SK-N-SH treated with all-trans-retinoic acid at 6 μM for 48 hours (cell line): ENCODE measurements at regions not wholly inside any gene's neighbourhood (a gene's known extent, or its start where the extent isn't known, plus 50 kb on each side); places are given as distances from the start of the nearest gene placed in this dataset.

Experiments used
- ATAC-seq: fragments of 200-7000 bp; cut with Tn5 transposase; 3 replicates; pipeline ENCODE4 v1.9.1; 2020; ENCODE audit warnings: mild to moderate bottlenecking, moderate library complexity
- CSDC2 ChIP-seq: fragments of 250-450 bp; sonication (Bioruptor Pico); IDR thresholded peaks from 2 replicates; pipeline ENCODE4 v1.5.0; 2020; ENCODE audit warnings: mild to moderate bottlenecking, moderate library complexity
- GLIS3 ChIP-seq: fragments of 250-450 bp; sonication (Bioruptor Pico); IDR thresholded peaks from 2 replicates; pipeline ENCODE4 v1.5.0; 2020; ENCODE audit warnings: mild to moderate bottlenecking, moderate library complexity
- ISL1 ChIP-seq: fragments of 250-450 bp; sonication (Bioruptor Pico); IDR thresholded peaks from 2 replicates; pipeline ENCODE4 v2.1.2; 2022; ENCODE audit warnings: mild to moderate bottlenecking, moderate library complexity
- OSR1 ChIP-seq: fragments of 250-450 bp; sonication (Bioruptor Pico); IDR thresholded peaks from 2 replicates; pipeline ENCODE4 v1.8.0; 2022; ENCODE audit warnings: moderate library complexity, mild to moderate bottlenecking, inconsistent platforms
- RARB ChIP-seq: fragments of 250-450 bp; sonication (Bioruptor Pico); IDR thresholded peaks from 2 replicates; pipeline ENCODE4 v1.8.0; 2021; ENCODE audit warnings: mild to moderate bottlenecking, moderate library complexity
- SNAI2 ChIP-seq: fragments of 250-450 bp; sonication (Bioruptor Pico); IDR thresholded peaks from 2 replicates; pipeline ENCODE4 v1.5.0; 2020; ENCODE audit warnings: mild to moderate bottlenecking, moderate library complexity
- TCF4 ChIP-seq: fragments of 250-450 bp; sonication (Bioruptor Pico); IDR thresholded peaks from 2 replicates; pipeline ENCODE4 v1.8.0; 2021; ENCODE audit warnings: mild to moderate bottlenecking, moderate library complexity, borderline replicate concordance
- TOX ChIP-seq: fragments of 250-450 bp; sonication (Bioruptor Pico); IDR thresholded peaks from 2 replicates; pipeline ENCODE4 v1.8.0; 2021; ENCODE audit warnings: mild to moderate bottlenecking, moderate library complexity, borderline replicate concordance
- ZFP30 ChIP-seq: fragments of 450-650 bp; formaldehyde crosslinking; IDR thresholded peaks from 2 replicates; pipeline ENCODE4 v1.5.0; 2022; ENCODE audit warnings: mild to moderate bottlenecking, moderate library complexity
- ZNF565 ChIP-seq: fragments of 450-650 bp; formaldehyde crosslinking; conservative IDR thresholded peaks from 2 replicates; pipeline ENCODE4 v1.5.0; 2020; ENCODE audit warnings: low read depth, mild to moderate bottlenecking, moderate library complexity
- ZNF70 ChIP-seq: fragments of 450-650 bp; formaldehyde crosslinking; IDR thresholded peaks from 2 replicates; pipeline ENCODE4 v1.5.0; 2020; ENCODE audit warnings: mild to moderate bottlenecking, moderate library complexity
- ZNF8 ChIP-seq: fragments of 450-650 bp; formaldehyde crosslinking; IDR thresholded peaks from 2 replicates; pipeline ENCODE4 v1.5.0; 2020; ENCODE audit warnings: mild to moderate bottlenecking, moderate library complexity
- TF ChIP-seq, protein P1 (sequence below): fragments of 250-450 bp; sonication (Bioruptor Pico); IDR thresholded peaks from 2 replicates; pipeline ENCODE4 v1.5.1; 2021; ENCODE audit warnings: mild to moderate bottlenecking, moderate library complexity
- TF ChIP-seq, protein P2 (sequence below): fragments of 250-450 bp; sonication (Bioruptor Pico); IDR thresholded peaks from 2 replicates; pipeline ENCODE4 v1.8.0; 2021; ENCODE audit warnings: low read depth, mild to moderate bottlenecking, moderate library complexity, borderline replicate concordance
- TF ChIP-seq, protein P3 (sequence below): fragments of 250-450 bp; sonication (Bioruptor Pico); IDR thresholded peaks from 2 replicates; pipeline ENCODE4 v1.5.0; 2020; ENCODE audit warnings: mild to moderate bottlenecking, moderate library complexity
- TF ChIP-seq, protein P4 (sequence below): fragments of 250-450 bp; sonication (Bioruptor Pico); IDR thresholded peaks from 2 replicates; pipeline ENCODE4 v1.8.0; 2020; ENCODE audit warnings: mild to moderate bottlenecking, moderate library complexity, borderline replicate concordance

DNA sequence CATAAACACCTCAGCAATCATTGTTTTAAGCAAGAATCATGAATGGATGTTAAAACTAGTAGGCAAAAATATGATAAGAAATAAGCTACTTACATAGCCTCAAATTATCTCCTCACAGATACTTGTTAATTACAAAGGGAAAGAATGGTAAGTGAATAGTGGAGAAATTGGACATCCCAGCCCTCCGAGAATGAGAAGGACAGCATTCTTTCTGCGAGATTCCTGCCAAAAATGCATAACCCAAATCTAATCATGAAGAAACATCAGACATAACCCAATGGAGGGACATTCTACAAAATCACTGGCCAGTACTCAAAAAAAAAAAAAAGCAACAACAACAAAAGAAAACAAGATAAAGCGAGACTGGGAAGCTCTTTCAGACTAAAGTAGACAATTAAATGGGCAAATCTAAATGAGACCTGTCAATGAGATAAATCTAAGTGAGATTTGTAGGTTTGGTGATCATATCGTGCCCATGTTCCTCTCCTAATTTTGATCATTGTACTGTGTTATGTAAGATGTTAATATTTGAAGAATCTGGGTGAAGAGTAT, 57.9 kb upstream of the GLI2 start:
- ATAC-seq: no peak
- TF ChIP-seq SNAI2 (no peak), TCF4 (CRISPR knock-in tag) (no peak), OSR1 (no peak), ZNF70 (CRISPR knock-in tag) (no peak), TOX (CRISPR knock-in tag) (no peak), ZNF565 (CRISPR knock-in tag) (no peak), ISL1 (CRISPR knock-in tag) (peak; percentile 54; the same call in 1 of the 2 replicates), RARB (CRISPR knock-in tag) (no peak), GLIS3 (CRISPR knock-in tag) (no peak)
- TF ChIP-seq, protein P1, sequence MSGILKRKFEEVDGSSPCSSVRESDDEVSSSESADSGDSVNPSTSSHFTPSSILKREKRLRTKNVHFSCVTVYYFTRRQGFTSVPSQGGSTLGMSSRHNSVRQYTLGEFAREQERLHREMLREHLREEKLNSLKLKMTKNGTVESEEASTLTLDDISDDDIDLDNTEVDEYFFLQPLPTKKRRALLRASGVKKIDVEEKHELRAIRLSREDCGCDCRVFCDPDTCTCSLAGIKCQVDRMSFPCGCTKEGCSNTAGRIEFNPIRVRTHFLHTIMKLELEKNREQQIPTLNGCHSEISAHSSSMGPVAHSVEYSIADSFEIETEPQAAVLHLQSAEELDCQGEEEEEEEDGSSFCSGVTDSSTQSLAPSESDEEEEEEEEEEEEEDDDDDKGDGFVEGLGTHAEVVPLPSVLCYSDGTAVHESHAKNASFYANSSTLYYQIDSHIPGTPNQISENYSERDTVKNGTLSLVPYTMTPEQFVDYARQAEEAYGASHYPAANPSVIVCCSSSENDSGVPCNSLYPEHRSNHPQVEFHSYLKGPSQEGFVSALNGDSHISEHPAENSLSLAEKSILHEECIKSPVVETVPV (CRISPR knock-in tag): no peak
- TF ChIP-seq, protein P2, sequence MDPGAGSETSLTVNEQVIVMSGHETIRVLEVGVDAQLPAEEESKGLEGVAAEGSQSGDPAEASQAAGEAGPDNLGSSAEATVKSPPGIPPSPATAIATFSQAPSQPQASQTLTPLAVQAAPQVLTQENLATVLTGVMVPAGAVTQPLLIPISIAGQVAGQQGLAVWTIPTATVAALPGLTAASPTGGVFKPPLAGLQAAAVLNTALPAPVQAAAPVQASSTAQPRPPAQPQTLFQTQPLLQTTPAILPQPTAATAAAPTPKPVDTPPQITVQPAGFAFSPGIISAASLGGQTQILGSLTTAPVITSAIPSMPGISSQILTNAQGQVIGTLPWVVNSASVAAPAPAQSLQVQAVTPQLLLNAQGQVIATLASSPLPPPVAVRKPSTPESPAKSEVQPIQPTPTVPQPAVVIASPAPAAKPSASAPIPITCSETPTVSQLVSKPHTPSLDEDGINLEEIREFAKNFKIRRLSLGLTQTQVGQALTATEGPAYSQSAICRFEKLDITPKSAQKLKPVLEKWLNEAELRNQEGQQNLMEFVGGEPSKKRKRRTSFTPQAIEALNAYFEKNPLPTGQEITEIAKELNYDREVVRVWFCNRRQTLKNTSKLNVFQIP: no peak
- TF ChIP-seq, protein P3, sequence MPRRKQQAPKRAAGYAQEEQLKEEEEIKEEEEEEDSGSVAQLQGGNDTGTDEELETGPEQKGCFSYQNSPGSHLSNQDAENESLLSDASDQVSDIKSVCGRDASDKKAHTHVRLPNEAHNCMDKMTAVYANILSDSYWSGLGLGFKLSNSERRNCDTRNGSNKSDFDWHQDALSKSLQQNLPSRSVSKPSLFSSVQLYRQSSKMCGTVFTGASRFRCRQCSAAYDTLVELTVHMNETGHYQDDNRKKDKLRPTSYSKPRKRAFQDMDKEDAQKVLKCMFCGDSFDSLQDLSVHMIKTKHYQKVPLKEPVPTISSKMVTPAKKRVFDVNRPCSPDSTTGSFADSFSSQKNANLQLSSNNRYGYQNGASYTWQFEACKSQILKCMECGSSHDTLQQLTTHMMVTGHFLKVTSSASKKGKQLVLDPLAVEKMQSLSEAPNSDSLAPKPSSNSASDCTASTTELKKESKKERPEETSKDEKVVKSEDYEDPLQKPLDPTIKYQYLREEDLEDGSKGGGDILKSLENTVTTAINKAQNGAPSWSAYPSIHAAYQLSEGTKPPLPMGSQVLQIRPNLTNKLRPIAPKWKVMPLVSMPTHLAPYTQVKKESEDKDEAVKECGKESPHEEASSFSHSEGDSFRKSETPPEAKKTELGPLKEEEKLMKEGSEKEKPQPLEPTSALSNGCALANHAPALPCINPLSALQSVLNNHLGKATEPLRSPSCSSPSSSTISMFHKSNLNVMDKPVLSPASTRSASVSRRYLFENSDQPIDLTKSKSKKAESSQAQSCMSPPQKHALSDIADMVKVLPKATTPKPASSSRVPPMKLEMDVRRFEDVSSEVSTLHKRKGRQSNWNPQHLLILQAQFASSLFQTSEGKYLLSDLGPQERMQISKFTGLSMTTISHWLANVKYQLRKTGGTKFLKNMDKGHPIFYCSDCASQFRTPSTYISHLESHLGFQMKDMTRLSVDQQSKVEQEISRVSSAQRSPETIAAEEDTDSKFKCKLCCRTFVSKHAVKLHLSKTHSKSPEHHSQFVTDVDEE: 0 out of 2 replicates have a peak, but pooled peaks have one; percentile 16
- TF ChIP-seq, all 23 proteins: peak for 2

DNA sequence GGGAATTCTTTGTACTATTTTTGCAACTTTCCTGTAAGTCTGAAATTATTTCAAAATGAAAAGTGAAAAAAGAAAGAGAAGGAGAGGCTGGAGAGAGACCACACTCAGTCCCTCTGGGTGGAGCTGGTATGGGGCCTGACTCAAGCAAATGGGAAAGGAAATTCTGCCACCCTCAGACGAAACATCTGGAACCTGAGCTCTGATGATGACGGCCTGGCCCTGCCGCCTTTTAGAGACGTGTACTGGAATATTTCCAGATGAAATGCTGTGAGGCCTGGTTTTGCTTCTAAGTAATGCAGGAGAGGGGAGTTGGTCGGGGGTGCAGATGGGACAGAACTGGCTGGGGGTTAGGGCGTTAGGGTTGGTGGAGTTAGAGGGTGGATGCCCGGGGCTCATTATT, 57.4 kb upstream of the GLI2 start:
- ATAC-seq: no peak
- TF ChIP-seq RARB (CRISPR knock-in tag) (no peak), TCF4 (CRISPR knock-in tag) (0 out of 2 replicates have a peak, but pooled peaks have one; percentile 29)
- TF ChIP-seq, protein P4, sequence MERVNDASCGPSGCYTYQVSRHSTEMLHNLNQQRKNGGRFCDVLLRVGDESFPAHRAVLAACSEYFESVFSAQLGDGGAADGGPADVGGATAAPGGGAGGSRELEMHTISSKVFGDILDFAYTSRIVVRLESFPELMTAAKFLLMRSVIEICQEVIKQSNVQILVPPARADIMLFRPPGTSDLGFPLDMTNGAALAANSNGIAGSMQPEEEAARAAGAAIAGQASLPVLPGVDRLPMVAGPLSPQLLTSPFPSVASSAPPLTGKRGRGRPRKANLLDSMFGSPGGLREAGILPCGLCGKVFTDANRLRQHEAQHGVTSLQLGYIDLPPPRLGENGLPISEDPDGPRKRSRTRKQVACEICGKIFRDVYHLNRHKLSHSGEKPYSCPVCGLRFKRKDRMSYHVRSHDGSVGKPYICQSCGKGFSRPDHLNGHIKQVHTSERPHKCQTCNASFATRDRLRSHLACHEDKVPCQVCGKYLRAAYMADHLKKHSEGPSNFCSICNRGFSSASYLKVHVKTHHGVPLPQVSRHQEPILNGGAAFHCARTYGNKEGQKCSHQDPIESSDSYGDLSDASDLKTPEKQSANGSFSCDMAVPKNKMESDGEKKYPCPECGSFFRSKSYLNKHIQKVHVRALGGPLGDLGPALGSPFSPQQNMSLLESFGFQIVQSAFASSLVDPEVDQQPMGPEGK: no peak
- TF ChIP-seq, protein P1 (CRISPR knock-in tag): no peak

DNA sequence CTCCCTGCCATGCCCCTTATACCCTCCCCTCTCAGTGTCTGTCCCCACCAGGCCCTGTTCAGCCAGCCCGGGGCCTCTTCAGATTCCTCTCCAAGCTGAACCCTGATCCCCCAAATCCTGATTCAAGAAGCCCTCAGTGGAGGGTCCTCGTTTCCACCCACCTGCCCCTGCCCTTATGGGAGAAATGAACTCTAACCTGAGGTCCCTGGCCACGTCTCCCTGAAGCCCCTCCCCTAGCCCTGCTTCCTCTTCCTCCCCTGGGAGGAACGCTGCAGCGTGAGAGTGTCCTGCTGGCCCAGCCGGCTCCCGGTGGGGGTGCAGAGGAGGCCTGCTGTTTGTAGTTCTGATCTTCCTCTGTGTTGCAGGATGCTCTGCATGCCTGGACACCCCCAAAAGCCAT, 56.7 kb upstream of the GLI2 start:
- no peak for ATAC-seq
- TF ChIP-seq, protein P2: no peak
- TF ChIP-seq CSDC2 (CRISPR knock-in tag): no peak
- TF ChIP-seq RARB (CRISPR knock-in tag): no peak
- TF ChIP-seq, protein P1 (CRISPR knock-in tag): no peak
- TF ChIP-seq TOX (CRISPR knock-in tag): no peak
- TF ChIP-seq ZNF8 (CRISPR knock-in tag): no peak
- no peak for TF ChIP-seq SNAI2
- no peak for TF ChIP-seq ZFP30 (CRISPR knock-in tag)
- no peak for TF ChIP-seq GLIS3 (CRISPR knock-in tag)
